Central memory CD4-positive, alpha-beta T cell (primary cell): ENCODE measurements at regions not wholly inside any gene's neighbourhood (a gene's known extent, or its start where the extent isn't known, plus 50 kb on each side); places are given as distances from the start of the nearest gene placed in this dataset.
"Not testable (repeated sequence)": the region's sequence is repeated elsewhere in the genome, so short reads cannot be mapped to it uniquely, and the experiment has no call there.

Experiments used
- DNase-seq: peaks from one replicate; pipeline ENCODE4 v3.0.0; 2022

- DNase-seq: no peak
Measured at GRCh38 chr4:159748834-159749444, 646.1 kb downstream of the RAPGEF2 start.

GRCh38 chr4:159757499-159757898 lies 654.6 kb downstream of the RAPGEF2 start:
- no peak for DNase-seq

GRCh38 chr4:159758061-159758460 lies 655.2 kb downstream of the RAPGEF2 start:
- no peak for DNase-seq

GRCh38 chr4:159762672-159763071 lies 659.8 kb downstream of the RAPGEF2 start:
- no peak for DNase-seq

- no peak for DNase-seq
Measured at GRCh38 chr4:159764343-159764952, 661.6 kb downstream of the RAPGEF2 start.

- no peak for DNase-seq
Measured at GRCh38 chr4:159765382-159765781, 662.5 kb downstream of the RAPGEF2 start.

- DNase-seq: no peak
Measured at GRCh38 chr4:159766241-159766640, 663.4 kb downstream of the RAPGEF2 start.

GRCh38 chr4:159767406-159767805 lies 664.5 kb downstream of the RAPGEF2 start:
- no peak for DNase-seq

GRCh38 chr4:159768016-159768415 lies 665.1 kb downstream of the RAPGEF2 start:
- DNase-seq: no peak

GRCh38 chr4:159770401-159770800 lies 667.5 kb downstream of the RAPGEF2 start:
- DNase-seq: no peak

GRCh38 chr4:159770969-159771368 lies 668.1 kb downstream of the RAPGEF2 start:
- DNase-seq: no peak

- DNase-seq: no peak
Measured at GRCh38 chr4:159776961-159777360, 674.1 kb downstream of the RAPGEF2 start.

- DNase-seq: no peak
Measured at GRCh38 chr4:159777689-159778088, 674.8 kb downstream of the RAPGEF2 start.

GRCh38 chr4:159778298-159778697 lies 675.4 kb downstream of the RAPGEF2 start:
- DNase-seq: no peak

GRCh38 chr4:159779716-159780115 lies 676.8 kb downstream of the RAPGEF2 start:
- no peak for DNase-seq

- no peak for DNase-seq
Measured at GRCh38 chr4:159780196-159780922, 677.5 kb downstream of the RAPGEF2 start.

- DNase-seq: no peak
Measured at GRCh38 chr4:159787901-159788300, 685.0 kb downstream of the RAPGEF2 start.

- no peak for DNase-seq
Measured at GRCh38 chr4:159791334-159791733, 688.5 kb downstream of the RAPGEF2 start.

- not testable (repeated sequence) for DNase-seq
Measured at GRCh38 chr4:159804592-159804991, 701.7 kb downstream of the RAPGEF2 start.

GRCh38 chr4:159823743-159824142 lies 720.9 kb downstream of the RAPGEF2 start:
- no peak for DNase-seq

GRCh38 chr4:159828687-159829086 lies 725.8 kb downstream of the RAPGEF2 start:
- DNase-seq: no peak

GRCh38 chr4:159829184-159829583 lies 726.3 kb downstream of the RAPGEF2 start:
- no peak for DNase-seq

GRCh38 chr4:159837071-159837470 lies 734.2 kb downstream of the RAPGEF2 start:
- DNase-seq: no peak

GRCh38 chr4:159855731-159856130 lies 752.9 kb downstream of the RAPGEF2 start:
- no peak for DNase-seq
